Activated CD4-positive, alpha-beta T cell treated with anti-CD3 and anti-CD28 coated beads, Interleukin-2, amount 10 ng/mL, durations not matched to agents 24 days and 14 days (primary cell): ENCODE measurements at regions not wholly inside any gene's neighbourhood (a gene's known extent, or its start where the extent isn't known, plus 50 kb on each side); places are given as distances from the start of the nearest gene placed in this dataset.

Experiments
- DNase-seq: peaks from one replicate; pipeline ENCODE4 v3.0.0; 2022
- H3K27ac Mint-ChIP-seq: one replicate; pipeline ENCODE4 v1.8.0; 2022; ENCODE audit warnings: mild to moderate bottlenecking, mixed read lengths
- H3K27me3 Mint-ChIP-seq: one replicate; pipeline ENCODE4 v1.8.0; 2022; ENCODE audit warnings: mixed read lengths
- H3K36me3 Mint-ChIP-seq: one replicate; pipeline ENCODE4 v1.8.0; 2022; ENCODE audit warnings: low read depth, mild to moderate bottlenecking, mixed read lengths
- H3K4me1 Mint-ChIP-seq: one replicate; pipeline ENCODE4 v1.8.0; 2021; ENCODE audit warnings: mixed read lengths
- H3K4me3 Mint-ChIP-seq: one replicate; pipeline ENCODE4 v1.8.0; 2022; ENCODE audit warnings: mild to moderate bottlenecking, moderate library complexity, mixed read lengths
- H3K9me3 Mint-ChIP-seq: one replicate; pipeline ENCODE4 v1.8.0; 2021; ENCODE audit warnings: mixed read lengths
- intact Hi-C: fragments of 100-400 bp; cut with micrococcal nuclease; formaldehyde crosslinking; loops from one replicate; pipeline ENCODE4 v1.15.1; 2023

DNA sequence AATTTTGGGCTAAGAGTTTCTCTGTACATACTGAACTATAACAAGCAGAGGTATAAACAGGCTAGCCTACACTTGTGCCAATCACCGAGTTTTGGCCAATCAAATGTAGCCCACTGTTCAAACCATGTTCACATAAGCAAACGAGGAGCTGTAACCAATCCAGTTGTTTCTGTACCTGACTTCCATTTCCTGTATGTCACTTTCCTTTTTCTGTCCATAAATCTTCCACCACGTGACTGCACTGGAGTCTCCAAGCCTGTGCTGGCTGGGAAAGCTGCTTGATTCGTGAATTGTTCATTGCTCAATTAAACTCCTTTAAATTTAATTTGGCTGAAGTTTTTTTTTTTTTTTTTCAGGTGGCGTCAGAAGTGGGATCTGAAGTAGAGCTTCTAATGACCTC, 332.9 kb downstream of the RNF144B start:
- no peak for DNase-seq
- intact Hi-C loops = no loop called here
- no peak overlapping the region for H3K4me3 Mint-ChIP-seq
- no peaks in the 10 kb centered on the region for H3K9me3 Mint-ChIP-seq
- H3K27me3 Mint-ChIP-seq = no peaks in the 10 kb centered on the region
- no peaks in the 10 kb centered on the region for H3K36me3 Mint-ChIP-seq
- H3K4me1 Mint-ChIP-seq = no peaks in the 10 kb centered on the region
- no peak overlapping the region for H3K27ac Mint-ChIP-seq

GRCh38 chr6:18724056-18724455, 336.9 kb downstream of the RNF144B start:
- no peak overlapping the region for H3K4me3 Mint-ChIP-seq
- no peaks in the 10 kb centered on the region for H3K9me3 Mint-ChIP-seq
- H3K4me1 Mint-ChIP-seq = no peaks in the 10 kb centered on the region
- no peak overlapping the region for H3K27ac Mint-ChIP-seq
- intact Hi-C loops = no loop called here
- DNase-seq = no peak
- H3K27me3 Mint-ChIP-seq = no peaks in the 10 kb centered on the region
- no peaks in the 10 kb centered on the region for H3K36me3 Mint-ChIP-seq

GRCh38 chr6:18725449-18725848, 338.3 kb downstream of the RNF144B start:
- Mint-ChIP-seq H3K4me3 (no peak overlapping the region), H3K9me3 (no peaks in the 10 kb centered on the region), H3K27me3 (no peaks in the 10 kb centered on the region), H3K27ac (no peak overlapping the region), H3K4me1 (no peaks in the 10 kb centered on the region), H3K36me3 (no peaks in the 10 kb centered on the region)
- intact Hi-C loops = no loop called here
- no peak for DNase-seq

DNA sequence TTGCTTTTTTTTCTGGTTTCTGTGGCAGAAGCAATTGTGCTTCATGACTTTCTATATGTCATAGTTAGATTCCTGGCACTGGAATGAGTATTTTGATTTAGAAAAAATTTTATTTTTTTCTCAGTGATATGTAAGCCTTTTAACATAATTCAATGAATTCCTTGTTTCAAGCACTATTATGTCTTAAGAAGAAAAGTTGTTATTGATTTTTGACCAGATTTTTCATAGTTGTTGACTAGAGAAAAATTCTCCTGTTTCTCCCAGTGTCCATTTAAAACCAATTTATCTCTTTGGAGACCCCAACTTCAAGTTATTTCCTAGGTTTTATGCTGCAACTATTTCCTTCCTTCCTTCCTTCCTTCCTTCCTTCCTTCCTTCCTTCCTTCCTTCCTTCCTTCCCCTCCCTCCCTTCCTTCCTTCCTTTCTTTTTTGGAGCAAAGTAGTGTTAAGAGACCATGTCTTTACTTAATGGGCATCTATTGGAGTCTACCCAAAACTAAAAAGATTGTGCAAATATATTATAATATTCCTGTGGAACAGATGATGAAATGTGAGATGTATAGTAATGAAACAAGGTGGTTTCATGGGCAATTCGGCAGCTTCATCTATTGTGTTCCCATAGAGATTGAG, 346.9 kb downstream of the RNF144B start:
- Mint-ChIP-seq H3K9me3 (no peaks in the 10 kb centered on the region), H3K4me3 (no peak overlapping the region), H3K27me3 (no peaks in the 10 kb centered on the region), H3K36me3 (no peaks in the 10 kb centered on the region), H3K27ac (no peak overlapping the region), H3K4me1 (no peaks in the 10 kb centered on the region)
- DNase-seq = no peak
- intact Hi-C loops = no loop called here

GRCh38 chr6:18741741-18742140, 354.6 kb downstream of the RNF144B start:
- H3K27me3 Mint-ChIP-seq = no peaks in the 10 kb centered on the region
- H3K9me3 Mint-ChIP-seq = no peaks in the 10 kb centered on the region
- no peaks in the 10 kb centered on the region for H3K36me3 Mint-ChIP-seq
- H3K27ac Mint-ChIP-seq = no peak overlapping the region
- no peaks in the 10 kb centered on the region for H3K4me1 Mint-ChIP-seq
- H3K4me3 Mint-ChIP-seq = no peak overlapping the region
- intact Hi-C loops = no loop called here
- no peak for DNase-seq

DNA sequence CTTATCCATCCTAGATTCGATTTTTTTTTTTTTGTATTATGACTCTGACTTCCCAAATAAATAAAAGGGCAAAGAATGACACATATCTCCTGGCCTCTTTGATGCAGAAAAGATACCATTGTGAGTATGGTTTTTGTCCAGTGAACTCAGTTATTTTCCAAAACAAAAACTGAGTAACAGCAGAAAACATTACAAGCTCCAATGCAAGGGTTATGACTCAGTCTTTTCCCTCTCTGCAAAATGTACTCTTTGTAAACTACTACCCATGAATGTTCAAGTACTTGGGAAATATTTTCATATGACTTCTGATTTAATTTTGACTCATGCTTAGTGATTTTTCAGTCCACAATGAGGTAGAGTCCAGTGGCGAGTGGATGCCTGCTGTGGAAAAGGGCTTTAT, 355.3 kb downstream of the RNF144B start:
- intact Hi-C loops = no loop called here

DNA sequence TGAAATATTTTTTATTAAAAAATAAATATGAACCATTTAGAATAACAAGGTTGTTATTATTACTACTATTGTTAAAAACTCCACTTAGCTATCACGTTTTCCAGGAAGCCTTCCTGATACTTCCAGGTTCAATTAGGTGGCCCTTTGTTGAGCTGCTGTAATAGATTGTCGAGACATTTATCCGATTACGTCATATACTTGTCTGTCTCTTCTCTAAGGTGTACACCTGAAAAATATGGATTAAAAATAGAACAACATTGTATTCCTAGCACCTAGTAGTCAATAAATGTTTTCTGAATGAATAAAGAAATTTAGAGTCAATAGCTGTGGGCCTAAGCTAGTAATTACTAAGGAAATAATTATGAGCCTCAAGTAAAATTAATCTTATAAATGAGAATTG, 359.6 kb downstream of the RNF144B start:
- H3K36me3 Mint-ChIP-seq = no peaks in the 10 kb centered on the region
- no peaks in the 10 kb centered on the region for H3K27me3 Mint-ChIP-seq
- no peaks in the 10 kb centered on the region for H3K4me1 Mint-ChIP-seq
- DNase-seq = no peak
- no peaks in the 10 kb centered on the region for H3K9me3 Mint-ChIP-seq
- H3K4me3 Mint-ChIP-seq = no peak overlapping the region
- intact Hi-C loops = no loop called here
- no peak overlapping the region for H3K27ac Mint-ChIP-seq

More for the DNA sequence above, 355.3 kb downstream of the RNF144B start:
- Mint-ChIP-seq H3K27ac (no peak overlapping the region), H3K36me3 (no peaks in the 10 kb centered on the region), H3K4me1 (no peaks in the 10 kb centered on the region), H3K27me3 (no peaks in the 10 kb centered on the region), H3K4me3 (no peak overlapping the region), H3K9me3 (no peaks in the 10 kb centered on the region)
- no peak for DNase-seq

DNA sequence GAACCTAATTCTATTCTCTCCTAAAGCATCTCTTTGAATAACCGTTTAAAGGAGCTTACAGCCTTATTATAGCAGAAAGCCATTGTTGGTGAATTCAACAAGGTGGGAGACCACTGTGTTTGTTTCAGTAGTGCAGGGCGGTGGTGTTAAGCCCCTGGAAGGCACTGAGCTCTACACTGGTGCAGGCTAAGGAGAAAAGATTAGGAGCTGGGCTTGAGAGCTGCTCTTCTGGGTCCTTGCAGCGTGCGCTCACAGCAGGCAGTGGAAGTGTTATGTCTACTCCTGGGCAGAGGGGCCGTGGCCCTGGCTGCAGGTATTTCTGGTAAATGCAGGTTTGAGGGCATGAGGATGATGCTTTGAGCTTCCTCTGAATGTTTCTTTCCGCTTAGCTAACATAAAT, 361.2 kb downstream of the RNF144B start:
- Mint-ChIP-seq H3K4me3 (no peak overlapping the region), H3K27me3 (no peaks in the 10 kb centered on the region), H3K4me1 (no peaks in the 10 kb centered on the region), H3K9me3 (no peaks in the 10 kb centered on the region), H3K27ac (no peak overlapping the region), H3K36me3 (no peaks in the 10 kb centered on the region)
- DNase-seq = no peak
- intact Hi-C loops = no loop called here

GRCh38 chr6:18752278-18753068, 365.3 kb downstream of the RNF144B start:
- no peak overlapping the region for H3K4me3 Mint-ChIP-seq
- H3K27ac Mint-ChIP-seq = no peak overlapping the region
- H3K36me3 Mint-ChIP-seq = no peaks in the 10 kb centered on the region
- no peaks in the 10 kb centered on the region for H3K4me1 Mint-ChIP-seq
- H3K27me3 Mint-ChIP-seq = no peaks in the 10 kb centered on the region
- intact Hi-C loops = no loop called here
- DNase-seq = no peak
- H3K9me3 Mint-ChIP-seq = no peaks in the 10 kb centered on the region

GRCh38 chr6:18753076-18753475, 365.9 kb downstream of the RNF144B start:
- H3K4me1 Mint-ChIP-seq = no peaks in the 10 kb centered on the region
- no peaks in the 10 kb centered on the region for H3K9me3 Mint-ChIP-seq
- H3K27me3 Mint-ChIP-seq = no peaks in the 10 kb centered on the region
- intact Hi-C loops = no loop called here
- no peak overlapping the region for H3K4me3 Mint-ChIP-seq
- no peaks in the 10 kb centered on the region for H3K36me3 Mint-ChIP-seq
- no peak for DNase-seq
- H3K27ac Mint-ChIP-seq = no peak overlapping the region

DNA sequence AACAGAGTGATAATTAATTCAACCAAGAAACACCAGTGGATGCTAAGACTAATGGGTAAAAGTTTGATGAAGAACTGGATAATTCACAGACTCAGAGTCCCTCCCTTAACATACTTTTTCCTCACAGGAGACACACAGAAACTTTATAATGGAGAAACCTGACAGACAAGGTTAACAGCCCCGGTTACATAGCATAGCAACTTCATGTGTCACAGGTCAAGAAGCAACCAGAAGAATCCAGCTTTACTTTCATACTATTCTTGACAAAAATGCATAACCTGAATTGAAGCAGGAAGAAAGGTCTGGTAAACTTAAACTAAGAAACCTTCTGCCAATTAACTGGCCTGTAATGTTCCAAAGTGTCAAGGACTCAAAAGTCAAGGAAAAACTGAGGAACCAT, 375.9 kb downstream of the RNF144B start:
- no peaks in the 10 kb centered on the region for H3K9me3 Mint-ChIP-seq
- H3K27me3 Mint-ChIP-seq = no peaks in the 10 kb centered on the region
- H3K36me3 Mint-ChIP-seq = no peaks in the 10 kb centered on the region
- no peaks in the 10 kb centered on the region for H3K4me1 Mint-ChIP-seq
- intact Hi-C loops = no loop called here
- DNase-seq = no peak
- no peak overlapping the region for H3K4me3 Mint-ChIP-seq
- no peak overlapping the region for H3K27ac Mint-ChIP-seq

- DNase-seq = no peak
- no peaks in the 10 kb centered on the region for H3K4me1 Mint-ChIP-seq
- H3K27me3 Mint-ChIP-seq = no peaks in the 10 kb centered on the region
- no peak overlapping the region for H3K27ac Mint-ChIP-seq
- H3K4me3 Mint-ChIP-seq = no peak overlapping the region
- intact Hi-C loops = no loop called here
- H3K36me3 Mint-ChIP-seq = no peaks in the 10 kb centered on the region
- peaks cover 5% of the 10 kb centered on the region for H3K9me3 Mint-ChIP-seq
Observed at GRCh38 chr6:18784794-18785193, 397.6 kb downstream of the RNF144B start.

- Mint-ChIP-seq H3K4me3 (no peak overlapping the region), H3K27ac (no peak overlapping the region), H3K9me3 (peaks cover 5% of the 10 kb centered on the region), H3K4me1 (no peaks in the 10 kb centered on the region), H3K36me3 (no peaks in the 10 kb centered on the region), H3K27me3 (no peaks in the 10 kb centered on the region)
- DNase-seq = no peak
- intact Hi-C loops = no loop called here
Observed at GRCh38 chr6:18785810-18786490, 398.8 kb downstream of the RNF144B start.

DNA sequence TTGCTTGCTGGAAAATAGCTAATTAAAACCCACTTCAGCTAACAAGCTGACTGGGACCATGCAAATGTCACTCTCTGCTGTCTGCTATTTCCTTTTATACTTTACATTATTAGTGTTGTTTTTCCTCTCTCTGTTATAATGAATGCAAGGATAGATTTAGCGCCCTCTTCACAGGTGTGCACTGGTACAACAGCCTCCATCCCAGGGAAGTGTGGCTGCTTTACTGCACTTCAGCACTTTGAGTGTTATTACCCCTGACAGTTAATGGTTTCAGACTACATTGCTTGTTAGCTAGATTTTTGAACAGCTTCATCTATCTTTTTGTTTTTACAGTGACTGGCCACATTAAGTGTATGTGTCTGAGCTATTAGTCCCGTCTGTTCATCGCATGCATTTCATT, 405.7 kb downstream of the RNF144B start:
- Mint-ChIP-seq H3K27ac (no peak overlapping the region), H3K27me3 (no peaks in the 10 kb centered on the region), H3K36me3 (no peaks in the 10 kb centered on the region), H3K4me1 (no peaks in the 10 kb centered on the region), H3K4me3 (no peak overlapping the region), H3K9me3 (no peaks in the 10 kb centered on the region)
- DNase-seq = no peak
- intact Hi-C loops = no loop called here
